ENCODE measurements at regions not wholly inside any gene's neighbourhood (a gene's known extent, or its start where the extent isn't known, plus 50 kb on each side); places are given as distances from the start of the nearest gene placed in this dataset.

DNA sequence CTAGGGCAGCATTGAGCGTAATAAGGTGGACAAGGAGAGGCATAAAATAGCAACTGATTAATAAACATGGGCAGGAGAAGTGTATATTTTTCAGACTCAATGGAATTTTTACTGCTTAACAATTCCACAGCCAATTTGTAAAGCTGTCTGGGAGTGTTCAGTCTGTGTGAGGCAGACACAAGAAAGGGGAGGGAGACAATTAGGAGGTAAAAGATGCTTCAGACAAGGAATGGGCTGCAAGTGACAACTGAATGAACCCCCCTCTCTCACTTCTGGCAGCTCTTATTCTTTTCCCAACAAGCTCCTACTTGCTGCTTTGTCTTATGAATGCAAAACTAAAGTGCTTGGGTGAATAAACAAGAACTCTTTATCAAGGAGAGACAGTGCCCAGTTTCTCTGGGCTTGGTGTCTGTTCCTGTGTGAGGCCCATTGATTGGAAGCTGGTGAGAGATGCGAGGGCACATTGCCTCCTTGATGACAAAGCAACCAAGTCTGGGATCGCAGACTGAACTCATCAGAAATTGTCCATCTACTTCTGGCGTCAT, 575.3 kb downstream of the RNF144B start:
- DNase-seq (ENCODE audit: low read depth): no peak

DNA sequence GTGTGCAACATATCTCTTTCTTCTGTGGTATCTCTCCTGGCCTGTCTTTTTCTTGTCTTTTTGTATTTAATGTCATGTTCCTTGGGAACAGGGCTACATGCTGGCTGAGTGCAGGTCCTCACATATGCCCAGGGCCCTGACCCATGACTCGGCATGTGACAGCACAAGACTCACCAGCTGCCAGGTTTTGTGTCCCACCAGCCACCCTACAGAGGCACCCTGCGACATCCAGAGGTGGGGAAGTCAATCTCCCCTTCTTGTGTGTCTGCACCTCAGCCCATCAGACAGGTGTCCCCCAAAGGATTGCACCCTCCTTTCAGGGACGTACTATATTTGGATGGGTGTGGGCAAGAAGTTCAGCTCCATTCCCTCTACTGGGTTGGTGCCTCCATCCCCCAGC, 576.3 kb downstream of the RNF144B start:
- DNase-seq (ENCODE audit: low read depth): no peak

DNA sequence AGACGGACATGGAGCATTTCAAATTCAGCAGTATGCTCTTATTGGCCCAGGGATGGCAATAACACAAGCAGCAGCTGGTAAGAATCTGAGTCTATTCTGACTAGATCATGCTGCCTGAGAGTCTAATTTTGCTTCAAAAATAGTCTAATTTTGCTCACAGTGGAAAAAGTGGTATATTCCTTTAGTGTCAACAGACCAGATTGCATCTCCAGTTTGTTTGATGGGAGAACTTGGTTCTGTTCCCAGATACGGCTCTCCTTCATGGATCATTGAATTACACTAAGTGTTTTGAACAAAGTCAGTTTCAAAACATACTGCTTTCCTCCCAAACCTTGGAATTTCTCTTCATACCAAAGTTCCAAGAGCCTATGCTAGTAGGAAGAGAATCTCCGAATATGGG, 586.1 kb downstream of the RNF144B start:
- no peak for DNase-seq (ENCODE audit: low read depth)

DNA sequence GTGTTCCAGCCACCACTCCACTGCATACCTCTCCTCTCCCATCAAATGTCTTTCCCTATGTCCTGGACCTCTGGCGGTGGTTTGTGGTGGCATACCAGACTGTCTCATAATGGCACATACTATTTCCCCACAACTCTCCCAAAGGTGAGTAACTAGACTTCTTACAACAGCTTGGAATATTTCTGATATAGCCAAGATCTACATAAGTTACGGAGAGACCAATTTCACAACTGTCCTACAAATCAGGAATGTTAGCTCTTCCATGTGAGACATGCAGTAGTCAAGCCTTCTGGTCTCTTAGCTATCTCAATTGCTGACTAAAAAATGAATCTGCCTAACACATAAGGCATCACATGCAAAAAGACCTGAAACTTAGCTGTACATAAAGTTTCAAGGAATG, 588.9 kb downstream of the RNF144B start:
- DNase-seq (ENCODE audit: low read depth): no peak

DNA sequence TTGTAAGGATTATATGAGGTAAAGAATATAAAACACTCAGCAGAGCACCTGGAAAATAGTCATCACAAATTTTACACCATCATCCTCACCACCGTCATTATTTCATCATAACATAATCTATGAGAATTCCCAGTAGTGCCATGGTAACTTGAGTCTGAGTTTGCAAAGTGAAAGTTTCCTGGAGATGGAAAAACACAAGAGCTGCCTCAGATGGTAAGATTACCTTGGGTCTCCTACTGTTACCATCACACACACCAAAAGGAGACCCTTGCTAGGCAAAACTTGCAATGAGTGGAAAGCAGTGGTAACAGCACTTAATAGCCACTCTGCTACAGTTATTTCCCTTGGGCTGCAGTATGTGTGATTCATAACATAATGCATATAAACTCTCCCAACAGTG, 589.8 kb downstream of the RNF144B start:
- DNase-seq (ENCODE audit: low read depth): no peak

DNA sequence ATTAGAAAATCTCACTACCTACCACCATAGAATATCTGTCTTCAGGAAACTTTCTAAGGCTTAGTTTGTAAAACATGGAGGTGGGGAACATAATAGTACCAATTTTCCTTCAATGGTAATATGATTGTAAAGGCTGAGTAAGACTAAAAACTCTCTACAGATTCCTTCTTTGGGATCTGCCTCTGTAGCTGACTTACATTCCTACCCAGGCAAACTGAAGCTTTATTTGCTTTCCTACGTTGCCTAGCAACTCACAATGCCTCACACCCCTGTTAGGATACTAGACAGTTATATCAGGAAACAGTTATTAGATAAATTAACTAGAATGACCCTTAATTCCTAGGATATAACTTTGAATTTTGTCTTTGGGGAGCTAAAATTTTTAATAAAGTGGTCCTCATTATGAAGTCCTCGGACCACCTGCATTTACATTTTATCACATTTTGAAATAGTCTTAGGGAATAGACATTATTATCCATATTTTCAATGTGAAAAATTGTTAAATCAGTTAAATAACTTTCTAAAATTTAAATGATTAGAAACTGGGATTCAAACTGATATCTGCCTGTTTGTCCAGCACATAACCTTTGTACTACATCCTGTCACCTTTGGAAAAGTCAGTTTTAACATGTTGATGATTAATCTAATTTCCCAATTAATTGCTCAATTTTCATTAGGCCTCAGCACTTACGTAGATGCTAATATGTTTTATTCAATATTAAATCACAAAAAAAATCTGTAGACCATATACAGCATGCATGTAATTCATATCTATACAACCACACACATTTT, 591.4 kb downstream of the RNF144B start:
- DNase-seq (ENCODE audit: low read depth): no peak

DNA sequence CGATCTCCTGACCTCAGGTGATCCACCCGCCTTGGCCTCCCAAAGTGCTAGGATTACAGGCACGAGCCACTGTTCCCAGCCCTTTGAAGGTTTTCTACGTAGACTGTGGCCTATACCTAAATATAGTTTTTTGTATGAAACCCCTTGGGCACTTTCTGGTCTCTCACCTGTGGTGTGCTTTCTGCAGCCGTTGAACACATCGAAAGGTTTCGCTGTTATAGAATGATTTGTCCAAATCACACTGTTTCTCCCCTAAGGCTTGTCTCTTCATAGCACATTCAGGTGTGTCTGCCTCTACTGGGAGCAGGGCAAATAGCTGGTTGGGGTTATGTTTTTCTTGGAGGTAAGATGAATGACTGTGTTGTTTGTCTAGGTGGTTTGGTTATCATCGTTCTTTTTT, 597.9 kb downstream of the RNF144B start:
- DNase-seq (ENCODE audit: low read depth): no peak

DNA sequence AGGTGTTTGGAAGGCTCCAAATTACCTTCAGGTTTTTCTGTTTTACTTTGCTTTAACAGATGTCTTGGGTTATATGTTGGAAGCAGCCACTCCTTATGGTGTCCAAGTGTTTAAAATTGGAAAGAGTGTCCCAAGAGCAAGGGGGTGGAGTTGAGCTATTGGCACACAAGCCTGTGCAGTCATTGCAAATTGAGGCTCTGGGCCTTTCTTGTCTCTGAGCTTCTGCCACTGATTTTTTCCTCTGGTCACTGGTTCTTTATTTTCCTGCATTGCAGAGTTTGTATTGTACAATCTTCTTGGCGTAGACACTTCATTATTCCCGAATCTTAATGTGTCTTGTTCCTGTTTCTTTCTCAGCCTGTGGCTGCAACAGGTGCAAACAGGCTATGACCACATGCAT, 598.8 kb downstream of the RNF144B start:
- no peak for DNase-seq (ENCODE audit: low read depth)

DNA sequence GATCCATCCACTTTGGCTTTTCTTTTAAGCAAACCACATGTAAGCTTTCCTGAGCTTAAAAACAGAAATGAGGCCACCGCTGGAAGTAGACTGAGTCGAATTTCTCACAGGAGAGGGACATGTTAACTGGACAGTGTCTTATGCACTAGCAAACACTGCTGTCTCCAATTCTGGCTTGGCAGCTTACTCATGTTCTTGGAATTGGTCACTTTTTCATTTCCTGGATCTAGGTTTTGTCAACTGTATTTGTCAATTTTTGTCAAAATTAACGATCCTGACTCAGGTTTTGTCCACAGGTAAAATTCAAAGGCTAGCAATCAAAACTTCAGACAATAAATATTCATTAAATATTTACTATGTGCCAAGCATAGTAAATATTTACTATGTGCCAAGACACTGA, 601.5 kb downstream of the RNF144B start:
- DNase-seq (ENCODE audit: low read depth): no peak

DNA sequence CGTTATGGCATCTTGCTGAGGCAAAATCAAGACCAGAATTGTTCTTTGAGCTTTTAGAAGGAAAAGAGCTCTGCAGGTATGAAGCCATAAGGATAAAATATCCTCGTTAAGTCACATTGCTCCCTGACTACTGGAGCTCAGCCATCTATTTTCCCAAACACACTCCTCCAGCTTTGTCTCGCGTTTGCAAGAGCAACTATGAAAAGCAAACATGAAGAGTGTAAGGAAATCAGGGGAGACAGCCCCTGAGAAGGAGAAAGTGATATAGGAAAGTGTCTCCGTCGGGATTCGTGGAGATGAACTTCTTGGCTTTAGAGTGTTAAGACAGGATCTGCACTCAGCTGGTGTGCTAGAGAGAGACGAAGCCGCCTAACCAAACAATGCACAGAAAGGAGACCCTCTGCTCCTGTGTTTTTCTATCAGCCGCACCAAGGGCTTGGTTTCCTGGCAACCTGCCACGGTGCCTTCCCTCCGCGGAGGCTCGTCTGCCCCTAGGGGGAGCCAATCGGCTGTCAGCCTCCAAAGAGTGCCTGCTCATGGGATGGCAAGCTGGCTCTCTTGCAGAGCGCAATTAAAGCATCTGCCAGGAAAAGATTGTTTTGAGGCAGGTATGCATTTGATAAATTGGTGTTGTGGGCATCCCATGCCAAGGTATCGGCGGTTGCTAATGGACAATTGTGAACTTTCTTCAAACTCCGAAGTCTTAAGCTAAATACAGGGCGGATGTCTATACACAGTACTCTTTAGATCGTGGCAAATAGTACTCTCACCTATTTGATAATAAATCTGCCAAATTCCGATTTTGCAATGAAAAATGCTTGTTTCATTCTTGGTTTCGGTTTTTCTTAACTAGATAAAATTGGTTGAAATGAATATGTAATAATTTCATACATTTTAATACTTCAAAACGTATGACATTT, 603.2 kb downstream of the RNF144B start:
- no peak for DNase-seq (ENCODE audit: low read depth)

DNA sequence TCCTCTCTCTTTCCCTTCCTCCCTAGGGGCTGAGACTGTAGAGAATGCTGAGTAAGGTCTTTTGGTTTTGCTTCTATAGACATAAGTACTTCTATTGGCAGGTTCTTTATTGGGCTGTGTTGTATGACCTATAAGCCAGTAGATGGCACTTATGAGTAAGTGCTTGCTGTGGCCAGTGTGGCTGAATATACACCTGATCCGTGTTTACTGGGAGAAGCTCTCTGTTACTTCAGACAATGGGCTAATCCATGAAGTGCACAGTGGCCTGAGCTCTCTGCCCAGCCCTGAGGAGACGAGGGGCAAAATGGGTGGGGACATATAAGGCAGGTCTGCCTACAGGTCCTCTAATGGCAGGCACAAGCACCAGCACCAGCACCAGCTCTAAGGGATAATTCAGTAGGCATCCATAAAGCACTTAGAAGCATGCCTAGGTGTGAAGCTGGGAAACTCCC, 610.3 kb downstream of the RNF144B start:
- no peak for DNase-seq (ENCODE audit: low read depth)

DNA sequence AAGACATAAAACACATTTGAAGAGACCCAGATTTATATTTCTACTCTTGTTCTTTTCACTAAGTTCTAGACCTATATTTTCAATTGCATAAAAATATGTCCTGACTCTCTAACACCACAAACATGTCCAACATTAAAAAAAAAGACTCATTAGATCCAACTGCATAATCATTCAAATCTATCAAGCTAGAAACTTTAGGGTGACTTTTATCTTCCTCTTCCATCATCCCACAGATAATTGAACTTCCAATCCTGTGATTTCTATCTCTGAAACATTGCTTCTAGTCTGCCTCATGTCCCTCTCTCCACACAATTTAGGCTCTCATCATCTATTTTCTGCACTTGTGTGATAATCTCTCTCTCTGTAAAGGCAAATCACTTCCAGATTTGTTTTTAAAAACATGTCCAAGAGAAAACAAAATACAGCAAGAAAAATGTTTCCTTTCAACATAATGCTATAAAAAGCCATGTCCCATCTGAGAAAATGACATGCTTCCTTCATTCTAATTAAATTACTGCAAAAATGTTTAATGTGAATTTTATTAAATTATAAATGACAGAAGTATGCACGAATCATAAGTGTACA, 615.9 kb downstream of the RNF144B start:
- DNase-seq (ENCODE audit: low read depth): no peak

DNA sequence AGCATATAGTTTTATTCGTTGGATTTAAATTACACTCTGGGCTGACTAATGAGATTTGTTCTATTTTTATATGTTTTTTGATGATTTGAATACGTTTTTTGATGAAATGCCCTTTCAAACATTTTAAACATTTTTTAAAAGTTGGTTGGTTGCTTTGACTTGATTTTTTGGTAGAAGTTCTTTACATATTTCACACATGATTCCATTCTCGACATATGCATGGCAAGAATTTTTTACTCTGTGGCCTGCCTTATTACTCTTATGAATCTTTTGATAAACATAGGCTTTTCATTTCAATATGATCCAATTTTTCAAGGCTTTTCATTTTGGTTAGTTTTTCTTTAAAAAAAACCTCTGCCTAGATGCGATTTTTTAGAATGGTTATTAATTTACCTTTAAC, 617.0 kb downstream of the RNF144B start:
- no peak for DNase-seq (ENCODE audit: low read depth)

DNA sequence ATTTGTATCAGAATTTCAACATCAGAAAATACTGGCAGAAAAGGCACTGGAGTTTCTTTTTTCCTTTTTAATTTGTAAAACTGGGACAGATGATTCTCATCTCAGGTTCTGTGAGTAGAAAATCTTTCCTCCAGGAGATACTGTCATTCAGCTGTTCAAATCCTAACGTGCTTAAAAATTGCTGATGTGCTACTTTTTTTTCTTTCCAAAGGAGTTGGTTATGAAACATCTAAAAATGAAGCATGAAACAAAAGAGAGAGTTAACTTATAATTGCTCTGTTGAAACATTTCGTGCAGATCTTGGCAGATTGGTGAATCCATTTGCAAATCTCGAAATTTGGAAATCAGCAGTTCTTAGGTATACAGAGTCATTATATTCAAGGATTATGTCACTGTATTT, 622.6 kb downstream of the RNF144B start:
- no peak for DNase-seq (ENCODE audit: low read depth)

DNA sequence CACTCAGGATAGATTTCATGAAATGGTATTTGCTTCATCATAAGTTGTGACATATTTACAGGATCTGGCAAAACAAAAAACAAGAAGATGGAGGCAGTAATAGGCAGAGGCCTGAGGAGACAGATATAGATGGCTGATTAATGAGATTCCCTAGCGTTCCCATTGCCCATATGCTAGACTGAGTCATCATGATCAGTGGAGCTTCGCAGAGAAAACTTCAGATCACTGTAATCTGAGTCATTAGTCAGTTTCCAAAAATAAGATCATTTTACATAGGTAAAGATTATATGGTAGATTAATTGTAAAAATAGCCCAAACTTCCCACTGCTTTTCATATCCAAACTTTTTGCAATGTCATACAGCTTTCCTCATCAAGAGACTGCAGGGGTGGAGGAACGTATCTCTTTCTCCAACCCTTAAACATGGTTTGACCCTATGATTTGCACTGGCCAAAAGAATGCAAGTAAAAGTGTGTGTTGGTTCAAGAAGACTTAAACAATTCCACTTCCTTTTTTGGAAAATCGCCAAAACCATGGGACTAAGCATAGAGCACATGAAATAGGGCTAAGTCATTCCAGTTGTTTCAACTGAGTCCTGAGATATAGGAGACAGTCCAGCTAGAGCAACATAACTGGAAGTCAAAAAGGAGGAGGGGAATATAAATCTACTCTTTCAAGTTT, 626.0 kb downstream of the RNF144B start:
- no peak for DNase-seq (ENCODE audit: low read depth)

DNA sequence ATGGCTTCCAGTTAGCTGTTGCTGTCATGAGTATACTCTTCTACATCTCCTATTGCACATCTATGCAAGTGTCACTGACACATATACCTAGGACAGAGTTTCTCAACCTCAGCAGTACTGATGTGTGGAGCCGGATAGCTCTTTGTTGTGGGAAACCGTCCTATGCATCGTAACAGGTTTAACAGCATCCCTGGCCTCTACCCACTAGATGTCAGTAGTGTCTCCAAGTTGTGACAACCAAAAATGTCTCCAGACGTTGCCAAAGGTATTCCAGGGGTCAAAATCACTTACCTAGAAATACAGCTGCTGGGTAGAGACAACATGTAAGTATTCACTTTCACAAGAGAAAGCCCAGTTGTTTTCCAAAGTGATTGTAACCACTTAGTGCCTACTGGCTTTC, 637.6 kb downstream of the RNF144B start:
- no peak for DNase-seq (ENCODE audit: low read depth)

DNA sequence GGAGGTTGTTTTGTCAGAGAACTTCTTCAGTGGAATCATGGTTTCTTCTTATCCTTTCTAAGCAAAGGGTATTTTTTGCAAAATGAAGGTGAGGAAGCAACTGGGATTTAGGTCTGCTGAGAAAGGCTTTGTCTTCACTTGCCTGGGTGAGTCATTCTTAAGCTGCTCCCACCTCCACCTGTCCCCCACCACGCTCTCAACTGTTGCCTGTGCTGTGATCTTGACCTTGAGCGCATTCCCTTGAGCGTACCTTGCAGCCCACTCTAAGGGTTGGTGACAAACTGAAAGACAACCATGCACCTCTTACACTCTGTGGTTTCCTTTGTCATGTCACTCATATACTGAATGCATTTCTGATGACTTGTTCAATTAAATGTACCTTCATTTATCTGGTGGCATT, 641.1 kb downstream of the RNF144B start:
- DNase-seq (ENCODE audit: low read depth): no peak

DNA sequence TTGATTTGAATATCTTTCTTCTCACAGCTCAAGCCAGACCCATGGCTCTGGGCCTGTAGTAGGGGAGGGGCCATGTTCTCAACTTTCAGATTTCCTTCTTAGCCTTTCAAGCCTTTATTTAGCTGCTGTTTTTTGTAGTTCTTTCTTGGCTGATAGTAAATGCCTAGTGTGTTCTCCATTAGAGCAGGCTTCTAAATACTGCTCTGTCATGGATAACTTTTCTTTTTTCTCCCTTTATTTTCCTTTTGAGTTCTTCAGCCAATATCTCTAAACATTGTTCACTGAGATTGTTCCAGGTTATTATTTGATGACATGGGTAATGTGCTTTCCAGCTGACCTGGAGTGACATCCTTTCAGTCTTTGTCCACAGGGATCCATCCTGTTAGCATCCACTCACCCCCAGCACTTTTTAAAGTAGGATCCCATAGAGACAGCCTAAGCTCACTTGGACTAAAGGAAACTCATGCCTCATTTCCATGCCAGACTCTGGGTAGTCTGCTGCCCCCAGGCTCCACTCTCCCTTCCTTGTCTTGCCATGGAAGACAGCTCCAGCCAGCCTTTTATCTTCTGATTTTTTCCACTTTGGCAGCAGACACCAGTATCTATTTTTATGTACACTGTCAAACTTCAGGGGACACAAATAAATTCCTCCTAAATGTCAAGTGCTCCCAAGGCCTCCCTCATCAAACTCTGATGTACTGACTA, 645.6 kb downstream of the RNF144B start:
- DNase-seq (ENCODE audit: low read depth): no peak

DNA sequence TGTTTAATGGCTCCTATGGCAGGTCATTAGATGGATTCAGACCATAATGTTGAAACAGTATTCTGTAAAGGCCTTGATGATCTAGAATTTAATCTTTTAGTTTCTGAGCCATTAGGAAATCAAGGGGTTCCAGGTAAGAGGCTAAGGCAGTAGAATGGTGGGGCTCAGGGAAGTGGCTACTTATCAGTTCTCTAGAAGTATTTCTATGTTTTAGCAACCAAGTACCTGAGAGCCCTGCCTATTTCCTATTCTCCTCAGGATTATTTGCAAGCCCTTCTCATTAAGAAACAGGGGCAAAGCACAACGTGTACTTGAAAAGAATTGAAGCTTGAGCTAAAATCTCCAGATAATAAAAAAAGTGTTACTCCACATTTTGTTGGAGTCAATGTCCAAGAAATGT, 646.5 kb downstream of the RNF144B start:
- DNase-seq (ENCODE audit: low read depth): no peak

DNA sequence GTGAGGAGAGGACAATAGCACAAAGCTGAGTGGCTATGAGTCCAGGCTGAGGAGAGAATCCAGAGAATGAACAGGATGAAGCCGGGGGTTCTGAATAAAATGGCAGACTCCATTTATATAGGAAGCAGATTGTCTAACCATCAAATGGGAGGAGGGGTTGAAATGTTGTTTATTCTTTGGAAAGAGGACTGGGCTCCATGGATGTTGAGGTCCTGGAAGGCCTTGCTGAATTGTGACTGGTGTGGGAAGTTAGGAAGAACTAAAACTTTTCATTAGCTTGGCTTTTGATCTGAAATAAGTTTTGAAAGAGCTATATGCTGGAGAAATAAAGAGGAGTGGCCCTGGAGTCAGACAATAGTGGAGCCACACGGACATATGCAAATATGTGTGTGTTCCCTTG, 647.8 kb downstream of the RNF144B start:
- no peak for DNase-seq (ENCODE audit: low read depth)

DNA sequence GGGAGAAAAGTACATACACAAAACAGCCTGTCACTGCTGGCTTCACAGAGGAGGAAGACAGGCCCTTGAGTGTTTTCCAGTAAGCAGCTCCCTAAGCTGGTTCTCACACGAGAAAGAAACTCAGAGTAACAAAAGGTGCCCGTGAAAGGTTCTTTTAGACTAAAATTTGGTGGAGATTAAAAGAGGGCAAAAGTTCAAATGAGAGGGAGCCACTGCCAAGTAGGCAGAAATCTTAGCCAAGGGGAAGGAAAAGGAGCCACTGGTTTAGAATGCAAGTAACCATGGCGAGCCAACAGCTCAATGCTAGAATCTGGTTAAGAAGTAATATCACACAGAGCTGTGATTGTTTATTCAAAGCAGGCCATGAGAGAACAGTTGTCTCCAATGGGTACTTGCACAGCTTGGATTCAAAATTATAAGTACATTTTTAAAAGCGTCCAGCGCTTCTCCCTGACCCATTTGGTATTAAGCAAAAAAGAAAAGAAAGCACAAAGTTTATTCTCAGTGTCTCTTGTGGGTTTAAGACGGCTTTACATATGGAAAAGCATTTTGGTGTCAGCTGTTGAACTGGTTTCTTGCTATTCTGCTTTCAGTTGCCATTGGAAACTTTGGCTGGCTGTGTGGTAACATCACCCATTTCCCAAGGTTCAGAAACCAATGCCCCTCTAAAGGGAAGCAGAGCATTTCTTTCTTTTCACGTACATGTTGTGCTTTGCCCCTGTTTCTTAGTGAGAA, 648.5 kb downstream of the RNF144B start:
- no peak for DNase-seq (ENCODE audit: low read depth)
